NCI-H1092 (cell line): ENCODE measurements at regions not wholly inside any gene's neighbourhood (a gene's known extent, or its start where the extent isn't known, plus 50 kb on each side); places are given as distances from the start of the nearest gene placed in this dataset.

ENCODE experiments used
- DNase-seq: peaks from one replicate; lab custom pipeline; 2025; lab: John Stamatoyannopoulos, UW

GRCh38 chr2:509888-510287 lies 167.3 kb downstream of the TMEM18 start:
- DNase-seq, result no peak

DNA sequence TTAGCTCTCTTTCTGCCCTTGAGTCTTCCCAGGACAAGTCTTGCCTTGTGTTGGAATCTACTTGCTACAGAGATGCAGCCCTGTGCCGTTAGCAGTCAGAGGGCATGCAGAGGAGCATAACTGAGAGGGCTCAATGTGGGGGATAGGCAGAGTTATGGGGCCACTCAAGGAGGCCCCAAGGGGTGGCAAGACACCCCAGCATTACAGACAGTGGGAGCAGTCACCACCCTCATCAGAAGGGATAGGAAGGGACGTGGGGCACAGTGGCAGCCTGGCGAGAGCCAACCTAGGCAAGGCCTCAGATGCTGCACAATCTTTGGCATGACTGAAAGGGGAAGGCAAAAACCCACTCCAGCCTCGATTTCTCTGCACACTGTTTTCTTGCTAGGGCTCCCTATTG lies 169.1 kb downstream of the TMEM18 start:
- DNase-seq, result no peak

- DNase-seq, result no peak
Observed at GRCh38 chr2:506866-507265, 170.3 kb downstream of the TMEM18 start.

DNA sequence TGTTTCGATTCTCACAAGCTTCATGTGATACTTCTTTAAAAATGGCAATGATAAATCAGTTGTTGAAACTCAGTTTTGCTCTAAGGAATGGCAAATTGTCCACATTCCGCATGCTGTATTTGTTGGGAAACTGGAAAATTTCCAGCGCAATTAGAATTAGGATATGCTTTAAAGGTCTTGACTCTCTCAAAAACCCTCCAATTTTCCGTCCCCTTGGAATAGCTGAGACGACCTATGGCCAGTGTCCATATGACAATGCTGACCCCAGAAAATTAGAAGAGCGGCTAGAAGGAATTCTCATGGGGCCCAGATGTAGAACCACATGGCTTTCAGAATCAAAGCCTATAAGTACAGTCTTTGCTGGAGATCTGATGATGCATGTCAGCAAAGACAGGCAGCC lies 170.8 kb downstream of the TMEM18 start:
- no peak for DNase-seq

GRCh38 chr2:505941-506340 lies 171.3 kb downstream of the TMEM18 start:
- DNase-seq, result no peak

GRCh38 chr2:503288-503999 lies 173.8 kb downstream of the TMEM18 start:
- DNase-seq, result no peak

DNA sequence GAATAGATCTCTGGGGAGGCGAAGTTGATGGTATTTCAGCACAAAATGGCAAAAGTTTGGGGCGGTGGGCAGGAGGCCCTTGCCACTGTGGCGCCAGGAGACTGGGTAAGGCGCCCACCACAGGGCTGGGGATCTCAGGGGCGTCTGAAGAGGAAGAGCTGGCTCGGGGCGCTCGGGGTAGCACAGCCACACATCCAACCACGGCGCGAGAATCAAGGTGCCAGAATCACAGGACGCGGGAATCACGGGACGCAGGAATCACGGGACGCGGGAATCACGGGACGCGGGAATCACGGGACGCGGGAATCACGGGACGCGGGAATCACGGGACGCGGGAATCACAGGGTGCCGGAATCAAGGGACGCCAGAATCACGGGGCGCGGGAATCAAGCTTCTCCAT lies 174.4 kb downstream of the TMEM18 start:
- DNase-seq, result no peak

DNA sequence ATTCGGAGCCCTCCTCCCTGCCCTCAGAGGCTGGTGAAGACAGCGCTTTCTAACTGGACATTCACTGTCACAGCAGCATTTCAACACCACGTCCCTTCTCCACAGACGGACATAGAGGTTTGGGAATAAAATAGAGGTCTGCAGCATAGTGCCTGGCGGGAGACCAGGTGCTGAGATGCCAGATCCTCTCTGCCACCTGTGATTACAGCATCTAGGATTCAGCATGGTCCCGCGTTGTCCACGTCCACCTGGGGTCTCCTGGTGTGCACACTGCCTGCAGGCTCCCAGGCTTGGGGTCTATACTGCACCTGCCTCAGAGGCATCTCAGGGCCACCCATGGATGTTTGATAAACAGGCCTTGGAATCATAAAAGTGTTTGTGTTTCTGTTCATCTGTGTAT lies 175.5 kb downstream of the TMEM18 start:
- no peak for DNase-seq

GRCh38 chr2:501130-501529 lies 176.1 kb downstream of the TMEM18 start:
- DNase-seq, result no peak

GRCh38 chr2:499726-500125 lies 177.5 kb downstream of the TMEM18 start:
- DNase-seq, result no peak

DNA sequence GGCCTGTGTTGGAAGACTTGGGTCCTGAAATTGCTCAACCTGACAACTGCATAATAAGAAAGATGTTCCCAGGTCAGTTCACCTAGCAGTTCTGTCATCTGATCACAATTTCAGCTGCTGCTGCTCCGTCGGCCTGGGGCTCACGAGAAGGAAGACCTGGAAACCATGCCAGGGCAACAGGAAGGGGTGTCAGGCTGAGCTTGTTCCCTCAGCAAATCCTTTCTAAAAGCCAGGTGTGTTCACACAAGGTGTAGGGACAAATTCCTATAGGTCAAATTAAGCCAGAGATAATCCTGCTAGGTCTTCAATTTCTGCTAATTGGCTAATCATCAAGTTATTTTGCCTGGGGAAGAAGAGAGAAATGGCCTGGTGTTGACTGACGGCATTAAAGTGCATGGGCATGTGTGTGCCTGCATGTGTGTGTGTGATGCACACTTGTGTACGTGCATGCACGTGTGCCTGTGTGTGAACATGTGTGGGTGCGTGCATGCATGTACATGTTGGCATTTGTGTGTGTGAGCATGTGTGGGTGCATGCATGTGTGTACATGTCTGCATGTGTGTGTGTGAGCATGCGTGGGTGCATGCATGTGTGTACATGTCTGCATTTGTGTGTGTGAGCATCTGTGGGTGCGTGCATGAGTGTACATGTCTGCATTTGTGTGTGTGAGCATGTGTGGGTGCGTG lies 178.6 kb downstream of the TMEM18 start:
- no peak for DNase-seq

DNA sequence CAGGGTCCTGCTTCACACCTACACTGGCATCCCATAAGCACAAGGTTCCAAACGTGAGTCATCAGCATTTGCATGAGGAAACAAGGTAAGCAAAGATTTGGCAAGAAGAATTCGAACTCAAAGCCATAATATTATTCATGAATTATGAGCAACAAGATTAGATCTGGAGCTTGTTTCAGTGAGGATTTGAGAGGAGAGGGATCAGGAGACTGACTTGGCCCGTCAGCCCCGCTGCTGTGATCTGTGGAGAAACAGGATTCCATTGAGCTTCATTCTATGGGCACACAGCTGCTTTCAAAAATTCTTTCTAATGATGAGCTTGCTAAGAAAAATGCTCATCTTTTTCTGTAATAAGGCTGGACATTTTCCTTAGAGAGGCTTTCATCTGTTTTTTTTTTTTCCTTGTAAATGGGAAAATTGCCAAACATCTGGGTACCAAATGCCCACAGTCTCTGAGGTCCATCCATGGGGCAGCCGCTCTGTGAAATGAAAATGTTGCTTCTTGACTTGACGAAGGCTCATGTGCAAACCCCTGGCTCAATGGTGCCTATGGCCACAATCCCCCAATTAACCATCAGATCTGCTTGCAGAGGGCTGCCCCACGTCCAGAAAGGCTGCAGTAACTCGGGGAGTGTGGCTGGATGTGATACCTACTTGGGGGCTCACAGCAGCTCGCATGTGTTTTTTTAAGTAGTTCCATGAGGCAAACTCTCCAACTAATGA lies 179.3 kb downstream of the TMEM18 start:
- DNase-seq, result no peak

- DNase-seq, result no peak
Observed at GRCh38 chr2:496729-497128, 180.5 kb downstream of the TMEM18 start.

DNA sequence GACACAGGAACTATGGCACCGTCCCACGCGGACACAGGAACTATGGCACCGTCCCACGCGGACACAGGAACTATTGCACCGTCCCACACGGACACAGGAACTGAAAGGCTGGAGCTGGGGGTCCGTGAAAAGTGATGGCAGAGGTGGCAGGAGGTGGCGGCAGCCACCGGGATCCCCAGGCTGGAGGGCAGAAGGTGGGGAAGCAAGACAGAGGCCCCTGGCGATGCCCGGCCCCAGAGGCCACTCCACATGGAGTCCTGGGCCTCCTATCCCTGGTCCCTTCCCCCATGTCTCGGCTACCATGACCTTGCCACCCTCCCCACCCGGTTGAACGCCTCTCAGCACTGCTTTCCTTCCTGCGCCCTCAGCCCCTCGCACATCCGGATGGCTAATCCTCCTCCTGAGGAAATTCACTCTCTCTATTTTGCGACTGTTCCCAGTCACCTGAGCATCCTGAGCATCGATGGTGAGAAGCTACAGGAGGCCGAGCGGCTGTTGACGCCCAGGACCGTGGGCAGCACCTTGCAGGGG lies 181.4 kb downstream of the TMEM18 start:
- DNase-seq, result no peak

DNA sequence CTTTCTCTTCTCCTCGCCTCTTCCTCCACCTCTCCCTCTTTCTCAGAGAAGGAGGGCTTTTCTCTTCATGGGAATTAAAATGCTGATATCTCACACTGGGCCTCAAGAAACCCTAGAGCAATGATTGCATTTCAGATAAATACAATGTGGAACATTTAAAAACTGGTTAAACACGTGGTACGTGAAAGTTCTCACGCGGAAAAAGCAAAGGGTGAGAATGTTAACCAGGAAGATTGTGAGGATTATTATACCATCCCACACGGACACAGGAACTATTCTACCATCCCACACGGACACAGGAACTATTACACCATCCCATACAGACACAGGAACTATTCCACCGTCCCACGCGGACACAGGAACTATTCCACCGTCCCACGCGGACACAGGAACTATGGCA lies 182.4 kb downstream of the TMEM18 start:
- DNase-seq, result no peak

- no peak for DNase-seq
Observed at GRCh38 chr2:493228-493627, 184.0 kb downstream of the TMEM18 start.

DNA sequence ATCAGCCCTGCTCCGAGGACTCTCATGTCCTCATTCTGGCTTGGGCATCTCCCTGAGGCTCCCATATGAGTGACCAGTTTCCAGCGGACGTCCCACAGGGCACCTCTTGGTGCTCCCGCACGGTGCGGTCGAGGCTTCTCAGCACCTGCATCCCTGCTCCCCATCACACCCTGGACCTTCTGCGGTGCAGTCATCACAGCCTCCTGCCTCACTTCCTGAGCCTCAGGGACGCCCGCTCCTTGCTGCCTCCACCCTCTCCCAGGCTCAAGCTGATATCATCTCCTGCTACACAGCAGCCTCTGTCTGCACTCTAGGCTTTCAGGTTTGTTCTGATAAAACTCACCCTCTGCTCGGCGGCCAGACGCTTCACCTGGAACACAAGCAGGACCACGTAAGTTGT lies 185.0 kb downstream of the TMEM18 start:
- no peak for DNase-seq

- DNase-seq, result no peak
Observed at GRCh38 chr2:489838-490237, 187.4 kb downstream of the TMEM18 start.

DNA sequence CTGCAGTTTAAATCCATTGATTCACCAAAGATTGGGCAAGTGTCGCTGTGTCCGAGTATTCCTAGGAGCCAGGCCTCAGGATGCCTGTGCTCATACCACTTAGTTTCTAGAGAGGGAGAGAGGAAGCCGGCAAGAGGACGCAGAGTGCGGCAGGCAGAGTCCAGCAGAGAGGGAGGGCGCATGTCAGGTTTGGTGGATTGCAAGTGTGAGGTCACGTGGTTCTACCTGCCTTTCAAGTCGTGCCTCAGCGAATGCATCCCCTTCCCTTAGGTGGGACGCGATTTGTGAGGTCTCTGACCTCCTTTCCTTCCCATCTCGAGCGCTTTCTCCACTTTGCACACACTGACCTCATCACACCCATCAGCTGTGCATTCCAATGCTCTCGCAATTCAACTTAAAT lies 188.1 kb downstream of the TMEM18 start:
- no peak for DNase-seq

DNA sequence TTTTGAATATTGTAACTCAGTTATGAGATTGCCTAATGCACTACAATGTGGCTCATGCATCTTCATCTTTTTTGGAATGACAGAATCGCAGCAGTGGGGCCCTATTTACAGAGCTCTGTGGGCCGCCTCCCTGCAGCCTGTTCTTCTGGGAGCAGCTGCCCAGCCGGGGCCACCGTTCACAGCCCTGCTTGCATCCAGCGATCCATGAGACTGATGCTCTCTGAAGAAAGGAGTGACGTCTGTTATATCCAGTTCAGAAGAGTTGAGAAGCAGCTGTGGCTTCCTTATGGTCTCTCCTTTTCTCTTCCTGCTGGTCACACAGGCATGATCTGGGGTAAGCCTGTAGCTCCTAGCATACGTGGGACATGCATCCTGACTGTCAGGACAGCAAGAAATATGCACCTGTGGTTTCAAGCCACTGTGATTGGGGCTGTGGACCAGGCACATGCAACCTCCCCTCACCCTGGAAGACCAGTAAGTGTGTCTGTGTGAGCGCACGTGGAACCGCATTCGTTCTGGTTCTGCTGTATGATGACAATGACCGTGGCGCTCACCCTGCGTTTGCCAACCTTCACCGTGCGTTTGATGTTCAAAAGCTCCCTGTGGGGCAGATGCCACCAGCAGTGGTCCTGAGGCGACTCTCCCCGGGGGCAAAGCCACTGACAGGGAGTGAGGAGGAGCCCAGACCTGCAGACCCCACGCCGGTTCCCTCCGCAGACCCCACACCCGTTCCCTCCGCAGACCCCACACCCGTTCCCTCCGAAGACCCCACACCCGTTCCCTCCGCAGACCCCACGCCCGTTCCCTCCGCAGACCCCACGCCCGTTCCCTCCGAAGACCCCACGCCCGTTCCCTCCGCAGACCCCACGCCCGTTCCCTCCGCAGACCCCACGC lies 189.8 kb downstream of the TMEM18 start:
- DNase-seq, result no peak

GRCh38 chr2:486371-486770 lies 190.8 kb downstream of the TMEM18 start:
- no peak for DNase-seq

DNA sequence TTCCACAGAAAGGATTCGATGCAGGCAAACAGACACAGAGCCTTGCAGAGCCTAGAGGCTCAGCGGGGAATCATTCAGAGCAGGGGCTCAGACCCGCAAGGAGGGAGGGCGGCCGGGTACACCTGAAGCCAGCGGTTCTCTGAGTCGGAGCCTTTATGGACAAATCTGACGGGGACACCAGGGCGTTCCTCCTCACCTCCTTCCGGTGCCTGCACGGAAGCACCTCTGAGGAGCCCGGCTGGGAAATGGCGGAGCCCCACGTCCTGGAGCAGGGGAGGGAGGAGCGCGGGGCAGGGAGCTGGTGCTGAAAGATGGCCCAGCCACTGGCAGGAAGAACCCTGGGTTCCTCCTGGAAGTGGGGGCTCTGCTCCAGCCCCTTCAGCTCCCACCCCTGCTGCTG lies 193.5 kb upstream of the ALKAL2 start:
- no peak for DNase-seq
